Activated T-cell treated with anti-CD3 and anti-CD28 coated beads, Interleukin-2, amount 50 U/mL, for 48 hours (primary cell): ENCODE measurements at regions not wholly inside any gene's neighbourhood (a gene's known extent, or its start where the extent isn't known, plus 50 kb on each side); places are given as distances from the start of the nearest gene placed in this dataset.
"Not testable (repeated sequence)": the region's sequence is repeated elsewhere in the genome, so short reads cannot be mapped to it uniquely, and the experiment has no call there.

Experiments
- DNase-seq, 2 experiments: peaks; one replicate each; pipeline ENCODE4 v3.0.0-alpha.2; 2020

DNA sequence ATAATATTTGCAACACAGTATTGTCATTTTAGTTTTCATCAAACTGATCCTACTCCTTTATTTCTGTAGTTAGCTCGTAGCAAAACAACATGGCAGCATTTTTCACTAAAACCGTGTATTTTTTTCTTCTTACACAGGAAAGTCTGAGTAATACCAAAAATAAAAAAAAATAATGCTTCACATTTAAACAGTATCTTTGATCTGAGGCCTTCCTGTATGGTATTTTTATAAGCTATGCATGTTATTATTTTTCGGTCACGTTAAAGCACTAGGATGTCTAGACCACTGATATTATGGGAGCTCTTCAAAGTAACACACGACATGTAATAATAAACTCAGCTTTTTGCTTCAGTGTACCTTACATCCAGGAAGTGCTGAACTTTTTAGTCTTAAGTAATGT lies 94.1 kb upstream of the SRD5A3 start:
- no peak for DNase-seq

DNA sequence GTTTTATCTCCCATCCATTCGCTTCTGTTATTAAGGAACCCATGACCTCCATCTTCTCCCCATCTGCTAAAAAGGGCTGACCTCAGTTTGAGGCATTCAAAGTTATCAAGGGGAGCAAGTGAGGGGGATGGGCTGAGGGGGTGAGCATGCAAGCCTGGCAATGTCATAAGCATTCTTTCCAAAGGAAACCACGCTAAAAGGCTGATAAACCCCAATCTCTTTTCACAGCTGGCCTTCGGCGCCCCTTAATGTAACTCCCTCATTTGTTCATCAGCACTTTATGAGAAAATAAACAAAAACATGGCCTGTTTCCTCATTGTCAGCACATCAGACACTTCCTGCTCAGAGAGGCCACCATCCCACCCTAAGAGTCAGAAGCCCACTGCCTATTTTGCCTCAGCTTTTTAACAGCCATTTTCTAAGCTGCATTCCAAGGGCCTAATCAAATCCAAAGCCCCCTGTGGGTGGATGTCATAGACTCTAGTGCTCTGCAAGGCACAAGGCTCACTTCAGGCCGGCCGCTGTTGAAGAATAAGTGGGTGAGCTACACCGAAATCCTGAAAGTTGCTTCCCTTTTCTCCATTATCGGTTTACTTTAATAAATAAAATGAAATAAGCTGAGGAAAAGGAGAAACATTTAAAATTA lies 92.0 kb upstream of the SRD5A3 start:
- DNase-seq: no peak

DNA sequence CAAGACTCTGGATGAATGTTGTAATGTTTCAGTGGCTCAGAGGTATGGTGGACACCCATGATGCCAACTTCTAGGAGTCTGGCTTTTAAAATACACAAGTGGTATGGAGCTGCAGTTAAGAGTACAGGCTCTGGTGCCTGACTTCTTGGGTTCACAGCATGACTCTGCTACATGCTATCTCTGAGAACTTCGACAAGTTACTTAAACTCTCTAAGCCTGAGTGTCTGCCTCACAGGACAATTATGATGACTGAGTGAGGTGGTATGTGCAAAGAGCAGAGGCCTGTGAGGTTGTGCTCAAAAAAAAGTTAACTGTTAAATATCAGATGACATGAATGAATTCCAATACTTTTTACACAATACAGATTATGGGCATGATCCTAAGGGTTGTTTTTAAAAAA lies 90.9 kb upstream of the SRD5A3 start:
- DNase-seq: no peak

DNA sequence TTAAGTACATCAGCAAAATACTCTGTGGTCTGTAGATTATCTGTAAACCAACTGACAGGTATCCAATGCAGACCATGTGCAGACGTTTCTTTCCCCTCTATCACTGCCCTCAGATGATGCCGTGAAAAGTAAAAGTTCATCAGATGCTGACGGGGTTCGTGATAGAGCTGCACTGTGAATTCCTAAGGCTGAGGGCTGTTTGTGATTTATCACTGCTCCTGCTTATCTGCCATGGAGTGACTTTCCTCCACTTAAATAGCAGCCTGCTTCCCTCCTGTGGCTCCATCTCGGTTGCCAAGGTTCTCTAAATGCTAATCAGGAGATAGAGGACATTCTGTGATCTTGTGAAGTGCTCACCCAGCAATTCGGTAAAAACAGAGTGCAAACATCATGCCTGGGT lies 89.3 kb upstream of the SRD5A3 start:
- no peak for DNase-seq

DNA sequence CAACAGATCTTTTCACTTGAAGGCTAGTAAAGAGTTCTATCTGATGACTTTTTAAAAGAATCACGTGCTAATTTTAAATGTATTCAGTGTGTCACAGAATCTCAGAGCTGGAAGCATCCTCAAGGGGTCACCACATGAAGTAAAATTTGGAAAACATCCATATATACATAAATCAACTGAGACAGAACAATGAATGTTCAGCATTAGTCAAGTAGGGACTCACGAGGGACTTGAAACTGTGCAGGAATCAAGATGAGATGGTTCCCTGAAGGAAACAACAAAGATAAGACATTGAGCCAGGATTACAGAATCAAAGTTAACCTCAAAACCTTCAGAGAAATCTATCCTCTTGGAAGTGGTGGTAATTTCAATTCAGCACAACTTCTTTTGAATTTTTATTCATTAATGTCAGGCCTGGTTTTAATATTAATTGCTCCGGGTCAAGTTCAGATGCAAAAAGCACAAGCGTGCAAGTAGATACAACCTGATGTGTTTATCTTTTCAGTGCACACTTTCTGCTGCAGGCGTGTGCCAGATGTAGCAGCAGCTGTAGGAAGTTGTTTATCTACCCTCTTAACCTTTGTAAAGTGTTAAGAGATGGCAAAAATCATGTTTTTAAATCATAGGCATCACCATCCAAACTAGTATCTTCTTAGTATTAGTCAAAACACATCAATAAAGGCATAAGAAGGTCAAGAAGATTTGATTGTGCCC lies 87.7 kb upstream of the SRD5A3 start:
- DNase-seq: no peak

DNA sequence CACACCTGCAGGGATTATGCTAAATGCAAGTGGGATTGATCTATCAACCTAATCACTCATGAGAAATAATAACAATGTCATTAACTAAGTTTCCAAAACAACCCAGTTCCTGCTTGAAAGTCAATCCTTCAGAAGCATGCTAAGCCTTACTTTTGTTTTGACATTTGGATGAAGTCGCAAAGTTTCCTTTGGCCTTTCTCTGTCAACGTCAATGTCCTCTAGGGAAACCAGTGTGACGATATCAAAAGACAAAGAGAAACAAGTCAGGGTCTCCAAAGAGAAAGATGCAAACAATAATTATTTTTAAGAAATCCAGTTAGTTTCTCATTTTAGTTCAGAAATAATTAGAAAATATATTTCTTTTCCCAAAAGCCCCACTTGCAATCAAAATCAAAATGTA lies 86.7 kb upstream of the SRD5A3 start:
- no peak for DNase-seq

DNA sequence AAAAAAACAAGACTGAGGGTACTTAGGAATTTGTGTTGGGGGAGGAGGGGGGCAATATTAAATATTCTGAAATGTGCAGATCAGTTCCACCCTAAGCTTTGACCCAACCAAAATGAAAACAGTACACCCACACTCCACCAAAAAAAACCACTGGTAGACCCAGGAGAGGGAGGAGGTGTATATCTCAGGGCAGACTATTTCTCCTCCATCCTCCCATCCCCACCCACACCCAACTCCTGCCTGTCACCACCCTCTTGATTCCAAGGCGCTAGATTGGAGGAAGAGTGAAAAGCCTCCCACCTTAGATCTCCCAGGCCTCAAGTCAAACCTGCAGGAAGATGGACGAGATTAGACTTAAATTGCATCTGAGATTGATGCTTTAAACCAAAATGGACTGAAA lies 76.6 kb upstream of the SRD5A3 start:
- DNase-seq: no peak

DNA sequence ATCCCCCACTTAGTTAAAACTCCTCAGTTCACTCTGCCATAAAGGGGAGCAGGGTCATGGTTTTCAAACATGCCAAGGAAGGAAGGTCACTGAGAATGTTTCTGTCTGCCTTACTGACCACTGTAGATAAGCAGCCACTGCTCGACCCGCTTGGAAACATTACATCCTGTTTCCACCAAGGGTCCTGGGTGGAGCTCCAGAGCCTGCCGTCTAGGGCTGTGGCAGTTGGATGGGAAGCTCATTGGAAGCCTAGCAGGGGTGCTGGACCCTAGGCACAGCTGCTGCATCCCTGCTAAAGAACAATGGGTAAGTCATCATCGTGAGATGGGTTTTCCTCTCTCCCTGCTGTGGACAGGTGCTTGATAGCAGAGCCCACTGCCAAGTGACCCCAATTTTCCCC lies 76.0 kb upstream of the SRD5A3 start:
- no peak for DNase-seq

DNA sequence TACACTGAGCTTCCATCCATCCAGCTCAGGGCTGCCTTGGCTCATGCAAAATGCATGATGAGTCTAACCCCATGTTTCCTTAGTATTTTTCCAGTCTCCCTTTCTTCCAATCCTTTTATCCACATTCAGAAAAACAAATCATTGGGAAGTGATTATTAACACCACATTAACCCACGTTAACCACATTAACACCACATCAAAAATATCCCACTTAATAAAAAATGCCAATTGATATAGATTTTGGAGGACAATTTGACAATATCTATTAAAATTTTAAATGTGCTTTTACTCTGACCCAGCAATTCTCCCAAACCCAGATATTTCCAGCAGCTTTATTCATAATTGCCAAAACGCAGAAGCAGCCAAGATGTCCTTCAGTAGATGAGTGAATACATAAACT lies 75.6 kb upstream of the SRD5A3 start:
- no peak for DNase-seq

DNA sequence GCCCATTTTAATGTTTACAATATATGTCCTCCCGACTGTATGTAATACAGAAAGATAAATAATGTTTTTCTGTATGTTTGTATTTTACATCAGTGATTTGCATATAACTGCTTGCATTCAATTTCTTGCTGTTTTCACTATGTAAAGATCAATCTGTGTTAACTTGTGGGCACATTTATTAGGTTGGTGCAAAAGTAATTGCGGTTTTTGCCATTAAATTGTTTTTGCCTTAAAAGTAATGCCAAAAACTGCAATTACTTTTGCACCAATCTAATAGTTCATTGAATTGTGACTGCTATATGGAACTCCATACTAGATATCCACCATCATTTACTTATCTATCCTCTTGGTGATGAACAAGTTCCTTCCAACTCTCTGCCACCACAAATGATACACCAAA lies 73.9 kb upstream of the SRD5A3 start:
- no peak for DNase-seq

DNA sequence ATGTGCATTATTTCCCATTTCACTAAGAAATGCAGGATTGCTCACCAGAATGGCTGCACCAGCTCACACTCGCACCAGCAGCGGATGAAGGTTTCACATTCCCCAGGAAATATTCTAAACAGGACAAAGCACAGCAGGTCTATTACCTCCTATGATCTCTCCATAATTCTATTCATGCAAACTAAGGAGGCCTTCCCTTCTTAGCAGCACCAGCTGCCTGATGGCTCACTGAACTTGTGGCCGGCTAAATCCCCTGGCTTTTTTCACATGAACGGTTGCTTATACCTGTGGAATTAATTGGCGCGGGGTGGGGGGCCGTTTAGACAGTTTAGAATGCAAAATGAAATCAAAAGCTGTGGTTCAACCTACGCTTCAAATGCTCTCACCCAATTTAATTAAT lies 73.5 kb upstream of the SRD5A3 start:
- DNase-seq: no peak

DNA sequence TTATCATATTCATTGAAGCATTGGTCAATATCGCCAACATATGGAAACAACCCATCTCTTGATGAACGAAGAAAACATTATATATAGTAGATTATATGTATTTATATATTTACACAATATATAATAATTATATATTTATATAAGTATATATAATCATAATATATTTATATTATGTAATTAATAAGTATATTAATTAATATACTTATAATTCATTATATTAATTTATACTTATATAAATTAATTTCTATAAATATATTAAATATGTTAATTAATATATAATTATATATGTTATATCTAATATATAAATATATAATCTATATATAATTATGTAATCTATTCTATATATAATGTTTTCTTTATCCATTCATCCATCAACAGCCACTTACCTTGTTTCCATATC lies 69.0 kb upstream of the SRD5A3 start:
- DNase-seq: no peak

DNA sequence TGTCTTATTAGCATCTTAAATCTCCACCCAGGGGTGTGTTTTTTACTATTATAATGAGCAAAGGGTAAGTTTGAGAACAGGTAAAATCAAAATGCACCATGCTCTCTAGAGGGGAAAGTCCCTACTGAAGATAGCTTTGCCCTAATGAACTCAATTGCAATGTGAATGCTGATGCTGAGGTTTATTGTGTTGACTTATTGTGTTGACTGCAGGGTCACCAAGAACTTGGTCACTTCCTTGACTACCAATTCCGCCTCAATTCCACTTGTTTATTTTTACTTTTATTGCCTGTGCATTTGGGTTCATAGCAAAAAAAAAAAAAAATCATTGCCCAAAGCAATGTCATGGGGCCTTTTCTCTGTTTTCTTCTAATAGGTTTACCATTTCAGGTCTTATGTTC lies 67.7 kb upstream of the SRD5A3 start:
- no peak for DNase-seq

DNA sequence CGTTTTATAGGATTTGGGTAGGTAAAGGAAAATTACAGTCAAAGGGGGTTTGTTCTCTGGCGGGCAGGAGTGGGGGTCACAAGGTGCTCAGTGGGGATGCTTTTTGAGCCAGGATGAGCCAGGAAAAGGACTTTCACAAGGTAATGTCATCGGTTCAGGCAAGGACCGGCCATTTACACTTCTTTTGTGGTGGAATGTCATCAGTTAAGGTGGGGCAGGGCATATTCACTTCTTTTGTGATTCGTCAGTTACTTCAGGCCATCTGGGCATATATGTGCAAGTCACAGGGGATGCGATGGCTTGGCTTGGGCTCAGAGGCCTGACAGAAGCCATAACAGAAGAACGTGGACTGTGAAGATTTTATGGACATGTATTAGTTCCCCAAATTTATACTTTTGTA lies 65.6 kb upstream of the SRD5A3 start:
- DNase-seq: not testable (repeated sequence)

DNA sequence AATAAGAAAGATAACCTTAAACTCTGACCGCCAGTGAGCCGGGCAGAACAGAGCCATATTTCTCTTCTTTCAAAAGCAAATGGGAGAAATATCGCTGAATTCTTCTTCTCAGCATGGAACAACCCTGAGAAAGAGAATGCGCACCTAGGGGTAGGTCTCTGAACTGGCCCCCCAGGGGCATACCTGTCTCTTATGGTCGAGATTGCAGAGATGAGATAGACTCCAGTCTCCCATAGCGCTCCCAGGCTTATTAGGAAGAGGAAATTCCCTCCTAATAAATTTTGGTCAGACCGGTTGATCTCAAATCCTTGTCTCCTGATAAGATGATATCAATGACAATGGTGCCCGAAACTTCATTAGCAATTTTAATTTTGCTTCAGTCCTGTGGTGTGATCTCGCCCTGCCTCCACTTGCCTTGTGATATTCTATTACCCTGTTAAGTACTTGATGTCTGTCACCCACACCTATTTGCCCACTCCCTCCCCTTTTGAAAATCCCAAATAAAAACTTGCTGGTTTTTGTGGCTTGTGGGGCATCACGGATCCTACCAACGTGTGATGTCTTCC lies 64.8 kb upstream of the SRD5A3 start:
- DNase-seq: not testable (repeated sequence)

DNA sequence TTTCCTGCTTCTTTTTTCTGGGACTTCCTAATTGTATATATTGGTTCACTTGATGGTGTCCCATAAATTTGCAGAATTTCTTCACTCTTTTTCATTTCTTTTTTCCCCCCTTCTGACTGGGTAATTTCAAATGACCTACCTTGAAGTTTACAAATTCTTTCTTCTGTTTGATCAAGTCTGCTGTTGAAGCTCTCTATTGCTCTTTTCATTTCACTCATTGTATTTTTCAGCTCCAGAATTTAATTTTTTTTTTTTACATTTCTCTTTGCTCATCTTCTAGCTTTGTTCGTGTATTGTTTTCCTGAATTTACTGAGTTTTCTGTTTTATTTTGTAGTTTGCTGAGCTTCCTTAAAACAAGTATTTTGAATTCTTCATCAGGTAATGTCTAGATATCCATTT lies 61.7 kb upstream of the SRD5A3 start:
- no peak for DNase-seq

DNA sequence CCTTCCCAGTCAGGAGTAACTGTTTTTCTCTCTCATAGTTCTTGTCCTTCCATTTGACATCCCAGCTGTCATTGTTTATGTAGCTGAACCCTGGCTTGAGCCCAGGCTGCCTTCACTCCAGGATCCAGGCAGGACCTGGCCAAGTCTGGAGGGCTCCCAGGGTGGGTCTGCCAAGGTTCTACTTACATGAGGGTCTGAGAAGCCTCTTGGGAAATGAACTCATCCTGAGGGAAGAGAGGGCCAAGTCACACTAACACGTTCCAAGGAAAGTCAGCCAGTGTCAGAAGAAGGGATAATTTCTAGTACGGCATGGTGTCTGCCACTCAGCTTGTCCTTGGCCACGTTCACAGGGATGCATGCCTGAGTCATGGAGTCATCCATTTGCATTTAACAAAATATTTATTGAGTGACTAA lies 54.8 kb upstream of the SRD5A3 start:
- DNase-seq: no peak

DNA sequence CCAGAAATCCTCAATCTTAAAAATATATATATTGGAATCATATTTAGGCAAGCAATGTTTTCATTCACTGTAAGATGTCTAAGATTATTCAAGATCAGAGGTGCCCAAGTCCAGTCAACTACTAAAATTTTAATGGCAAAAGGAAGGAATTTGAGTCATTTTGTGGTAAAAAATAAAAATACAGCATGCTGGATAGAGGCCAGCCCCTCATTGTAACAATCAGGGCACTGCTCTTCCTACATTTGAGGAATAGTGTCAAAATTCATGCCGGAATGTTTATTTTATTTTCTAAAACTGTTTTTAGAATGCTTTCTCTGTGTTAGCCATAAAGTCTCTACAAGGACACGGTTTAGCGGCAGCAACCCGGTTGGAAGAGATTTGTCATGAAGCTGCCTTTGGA lies 49.9 kb upstream of the SRD5A3 start:
- DNase-seq: no peak
